ENCODE measurements at regions not wholly inside any gene's neighbourhood (a gene's known extent, or its start where the extent isn't known, plus 50 kb on each side); places are given as distances from the start of the nearest gene placed in this dataset.

DNA sequence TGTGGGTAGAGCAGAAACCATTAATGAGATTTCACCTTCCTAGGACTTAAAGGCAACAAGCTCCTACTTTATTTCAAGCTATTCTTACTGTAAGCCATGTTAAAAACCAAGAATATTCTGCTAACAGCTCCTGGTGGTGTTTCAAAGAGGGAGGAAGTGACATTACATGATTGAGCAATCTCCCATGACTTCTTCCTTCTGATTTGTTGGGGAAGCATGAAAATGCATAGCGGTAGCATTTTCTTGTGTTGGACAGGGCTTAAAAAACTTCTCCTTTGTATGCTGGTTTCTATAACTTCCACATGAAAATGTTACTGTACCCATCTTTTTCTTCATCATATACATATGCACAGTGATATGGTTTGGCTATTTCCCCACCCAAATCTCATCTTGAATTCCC lies 297.0 kb upstream of the SNX7 start (continued):
- TF ChIP-seq, protein P1, sequence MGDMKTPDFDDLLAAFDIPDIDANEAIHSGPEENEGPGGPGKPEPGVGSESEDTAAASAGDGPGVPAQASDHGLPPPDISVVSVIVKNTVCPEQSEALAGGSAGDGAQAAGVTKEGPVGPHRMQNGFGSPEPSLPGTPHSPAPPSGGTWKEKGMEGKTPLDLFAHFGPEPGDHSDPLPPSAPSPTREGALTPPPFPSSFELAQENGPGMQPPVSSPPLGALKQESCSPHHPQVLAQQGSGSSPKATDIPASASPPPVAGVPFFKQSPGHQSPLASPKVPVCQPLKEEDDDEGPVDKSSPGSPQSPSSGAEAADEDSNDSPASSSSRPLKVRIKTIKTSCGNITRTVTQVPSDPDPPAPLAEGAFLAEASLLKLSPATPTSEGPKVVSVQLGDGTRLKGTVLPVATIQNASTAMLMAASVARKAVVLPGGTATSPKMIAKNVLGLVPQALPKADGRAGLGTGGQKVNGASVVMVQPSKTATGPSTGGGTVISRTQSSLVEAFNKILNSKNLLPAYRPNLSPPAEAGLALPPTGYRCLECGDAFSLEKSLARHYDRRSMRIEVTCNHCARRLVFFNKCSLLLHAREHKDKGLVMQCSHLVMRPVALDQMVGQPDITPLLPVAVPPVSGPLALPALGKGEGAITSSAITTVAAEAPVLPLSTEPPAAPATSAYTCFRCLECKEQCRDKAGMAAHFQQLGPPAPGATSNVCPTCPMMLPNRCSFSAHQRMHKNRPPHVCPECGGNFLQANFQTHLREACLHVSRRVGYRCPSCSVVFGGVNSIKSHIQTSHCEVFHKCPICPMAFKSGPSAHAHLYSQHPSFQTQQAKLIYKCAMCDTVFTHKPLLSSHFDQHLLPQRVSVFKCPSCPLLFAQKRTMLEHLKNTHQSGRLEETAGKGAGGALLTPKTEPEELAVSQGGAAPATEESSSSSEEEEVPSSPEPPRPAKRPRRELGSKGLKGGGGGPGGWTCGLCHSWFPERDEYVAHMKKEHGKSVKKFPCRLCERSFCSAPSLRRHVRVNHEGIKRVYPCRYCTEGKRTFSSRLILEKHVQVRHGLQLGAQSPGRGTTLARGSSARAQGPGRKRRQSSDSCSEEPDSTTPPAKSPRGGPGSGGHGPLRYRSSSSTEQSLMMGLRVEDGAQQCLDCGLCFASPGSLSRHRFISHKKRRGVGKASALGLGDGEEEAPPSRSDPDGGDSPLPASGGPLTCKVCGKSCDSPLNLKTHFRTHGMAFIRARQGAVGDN (IDR thresholded peaks at IDR 0.05) = no peak
- TF ChIP-seq GABPA (IDR thresholded peaks at IDR 0.05; ENCODE audit: low read depth) (no peak), TAF1 (IDR thresholded peaks at IDR 0.05; ENCODE audit: borderline replicate concordance, low read depth, low read length) (no peak)
- TF ChIP-seq, protein P2, sequence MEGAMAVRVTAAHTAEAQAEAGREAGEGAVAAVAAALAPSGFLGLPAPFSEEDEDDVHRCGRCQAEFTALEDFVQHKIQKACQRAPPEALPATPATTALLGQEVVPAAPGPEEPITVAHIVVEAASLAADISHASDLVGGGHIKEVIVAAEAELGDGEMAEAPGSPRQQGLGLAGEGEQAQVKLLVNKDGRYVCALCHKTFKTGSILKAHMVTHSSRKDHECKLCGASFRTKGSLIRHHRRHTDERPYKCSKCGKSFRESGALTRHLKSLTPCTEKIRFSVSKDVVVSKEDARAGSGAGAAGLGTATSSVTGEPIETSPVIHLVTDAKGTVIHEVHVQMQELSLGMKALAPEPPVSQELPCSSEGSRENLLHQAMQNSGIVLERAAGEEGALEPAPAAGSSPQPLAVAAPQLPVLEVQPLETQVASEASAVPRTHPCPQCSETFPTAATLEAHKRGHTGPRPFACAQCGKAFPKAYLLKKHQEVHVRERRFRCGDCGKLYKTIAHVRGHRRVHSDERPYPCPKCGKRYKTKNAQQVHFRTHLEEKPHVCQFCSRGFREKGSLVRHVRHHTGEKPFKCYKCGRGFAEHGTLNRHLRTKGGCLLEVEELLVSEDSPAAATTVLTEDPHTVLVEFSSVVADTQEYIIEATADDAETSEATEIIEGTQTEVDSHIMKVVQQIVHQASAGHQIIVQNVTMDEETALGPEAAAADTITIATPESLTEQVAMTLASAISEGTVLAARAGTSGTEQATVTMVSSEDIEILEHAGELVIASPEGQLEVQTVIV (IDR thresholded peaks at IDR 0.05; ENCODE audit: borderline replicate concordance, partially characterized antibody) = no peak

DNA sequence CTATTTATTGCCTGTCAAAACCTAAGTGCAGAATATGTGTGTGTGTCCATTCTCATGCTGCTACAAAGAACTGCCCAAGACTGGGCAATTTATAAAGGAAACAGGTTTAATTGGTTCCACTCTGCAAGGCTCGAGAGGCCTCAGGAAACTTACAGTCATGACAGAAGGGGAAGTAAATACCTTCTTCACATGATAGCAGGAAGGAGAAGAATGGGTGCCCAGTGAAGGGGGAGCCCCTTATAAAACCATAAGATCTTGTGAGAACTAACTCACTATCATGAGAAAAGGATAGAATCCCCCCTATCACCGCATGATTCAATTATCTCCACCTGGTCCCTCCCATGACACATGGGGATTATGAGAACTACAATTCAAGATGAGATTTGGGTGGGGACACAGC lies 300.7 kb upstream of the SNX7 start:
- ChIA-PET CTCF (no interaction called here), RAD21 (ENCODE audit: unreplicated experiment) (no interaction called here), SMC1A (ENCODE audit: uncharacterized antibody, unreplicated experiment) (no interaction called here), POLR2A (no interaction called here)
- in situ Hi-C loops (cut with MboI) = no loop called here
- WGBS (ENCODE audit: insufficient coverage, insufficient replicate concordance, low lambda C conversion rate, missing lambda C conversion rate) = 43% methylated on average over 2 of the region's 2 CpGs
- H4K20me1 ChIP-seq (ENCODE audit: control insufficient read depth, insufficient read depth) = no peaks in the 10 kb centered on the region
- ATAC-seq (no peak), FAIRE-seq (no peak), DNase-seq (ENCODE audit: low read depth, low spot score) (no peak)
- no peaks in the 10 kb centered on the region for H3K4me1 ChIP-seq (ENCODE audit: control insufficient read depth, insufficient read depth, low read length)
- H3K27ac ChIP-seq (ENCODE audit: control insufficient read depth, insufficient read depth) = no peak overlapping the region
- H3K79me2 ChIP-seq (ENCODE audit: control insufficient read depth, insufficient read depth, low read length) = no peaks in the 10 kb centered on the region
- H3K4me2 ChIP-seq (ENCODE audit: control insufficient read depth, insufficient read depth) = no peak overlapping the region
- no peak overlapping the region for H3K4me3 ChIP-seq
- no peaks in the 10 kb centered on the region for H3K27me3 ChIP-seq (replicated peaks in 1 of 2; ENCODE audit: control insufficient read depth in 2 of 2, insufficient read depth in 2 of 2, low read length in 1 of 2)
- no peak overlapping the region for H3K9ac ChIP-seq (ENCODE audit: control insufficient read depth, insufficient read depth, low read length)
- TF ChIP-seq, protein P3, sequence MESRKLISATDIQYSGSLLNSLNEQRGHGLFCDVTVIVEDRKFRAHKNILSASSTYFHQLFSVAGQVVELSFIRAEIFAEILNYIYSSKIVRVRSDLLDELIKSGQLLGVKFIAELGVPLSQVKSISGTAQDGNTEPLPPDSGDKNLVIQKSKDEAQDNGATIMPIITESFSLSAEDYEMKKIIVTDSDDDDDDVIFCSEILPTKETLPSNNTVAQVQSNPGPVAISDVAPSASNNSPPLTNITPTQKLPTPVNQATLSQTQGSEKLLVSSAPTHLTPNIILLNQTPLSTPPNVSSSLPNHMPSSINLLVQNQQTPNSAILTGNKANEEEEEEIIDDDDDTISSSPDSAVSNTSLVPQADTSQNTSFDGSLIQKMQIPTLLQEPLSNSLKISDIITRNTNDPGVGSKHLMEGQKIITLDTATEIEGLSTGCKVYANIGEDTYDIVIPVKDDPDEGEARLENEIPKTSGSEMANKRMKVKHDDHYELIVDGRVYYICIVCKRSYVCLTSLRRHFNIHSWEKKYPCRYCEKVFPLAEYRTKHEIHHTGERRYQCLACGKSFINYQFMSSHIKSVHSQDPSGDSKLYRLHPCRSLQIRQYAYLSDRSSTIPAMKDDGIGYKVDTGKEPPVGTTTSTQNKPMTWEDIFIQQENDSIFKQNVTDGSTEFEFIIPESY (IDR thresholded peaks at IDR 0.05) = no peak
- TF ChIP-seq, protein P4, sequence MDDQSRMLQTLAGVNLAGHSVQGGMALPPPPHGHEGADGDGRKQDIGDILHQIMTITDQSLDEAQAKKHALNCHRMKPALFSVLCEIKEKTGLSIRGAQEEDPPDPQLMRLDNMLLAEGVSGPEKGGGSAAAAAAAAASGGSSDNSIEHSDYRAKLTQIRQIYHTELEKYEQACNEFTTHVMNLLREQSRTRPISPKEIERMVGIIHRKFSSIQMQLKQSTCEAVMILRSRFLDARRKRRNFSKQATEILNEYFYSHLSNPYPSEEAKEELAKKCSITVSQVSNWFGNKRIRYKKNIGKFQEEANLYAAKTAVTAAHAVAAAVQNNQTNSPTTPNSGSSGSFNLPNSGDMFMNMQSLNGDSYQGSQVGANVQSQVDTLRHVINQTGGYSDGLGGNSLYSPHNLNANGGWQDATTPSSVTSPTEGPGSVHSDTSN (IDR thresholded peaks at IDR 0.05; ENCODE audit: insufficient replicate concordance, low read depth, low read length) = no peak
- TF ChIP-seq STAT1 (conservative IDR thresholded peaks at IDR 0.05) (no peak), HDGF (IDR thresholded peaks at IDR 0.05) (no peak), IKZF1 (conservative IDR thresholded peaks at IDR 0.05) (no peak), SIX5 (IDR thresholded peaks at IDR 0.05; ENCODE audit: low read depth, low read length, severe bottlenecking) (no peak)
- no peaks in the 10 kb centered on the region for H3K36me3 ChIP-seq (ENCODE audit: control insufficient read depth in 2 of 2, insufficient read depth in 2 of 2, low read length in 1 of 2)
- intact Hi-C loops (cut with micrococcal nuclease; ENCODE audit: unreplicated experiment) = no loop called here
- no peaks in the 10 kb centered on the region for H3K9me3 ChIP-seq (replicated peaks; ENCODE audit: control insufficient read depth, insufficient read depth, low read length)
- no TSS peak for BruUV-seq (replicated peaks)
- no peak overlapping the region for H2AFZ ChIP-seq (ENCODE audit: control insufficient read depth, low read depth, low read length)

Data from GM12878 (cell line).